Colon (tissue), 2 donors: ENCODE measurements at regions not wholly inside any gene's neighbourhood (a gene's known extent, or its start where the extent isn't known, plus 50 kb on each side); places are given as distances from the start of the nearest gene placed in this dataset.
"Not testable (repeated sequence)": the region's sequence is repeated elsewhere in the genome, so short reads cannot be mapped to it uniquely, and the experiment has no call there.

Source experiments
- FAIRE-seq: peaks from 2 replicates; lab custom pipeline; 2012; peaks lifted over from hg19 to GRCh38; lab: Jason Lieb, UNC
- donor health status: control.
- donor health status: control.

GRCh38 chr12:68387338-68387737 lies 55.2 kb upstream of the MDM1 start:
- FAIRE-seq, result no peak

- no peak for FAIRE-seq
These were observed 57.1 kb upstream of the MDM1 start for GRCh38 chr12:68389305-68389704.

GRCh38 chr12:68391937-68392336 lies 59.8 kb upstream of the MDM1 start:
- FAIRE-seq, result no peak

GRCh38 chr12:68392376-68392775 lies 60.2 kb upstream of the MDM1 start:
- no peak for FAIRE-seq

GRCh38 chr12:68393417-68393816 lies 61.3 kb upstream of the MDM1 start:
- no peak for FAIRE-seq

- no peak for FAIRE-seq
These were observed 65.5 kb upstream of the MDM1 start for GRCh38 chr12:68397566-68398158.

GRCh38 chr12:68398689-68399088 lies 66.5 kb upstream of the MDM1 start:
- FAIRE-seq, result not testable (repeated sequence)

- FAIRE-seq, result no peak
These were observed 68.2 kb upstream of the MDM1 start for GRCh38 chr12:68400226-68400829.

GRCh38 chr12:68402422-68402821 lies 70.3 kb upstream of the MDM1 start:
- no peak for FAIRE-seq

GRCh38 chr12:68403296-68403695 lies 71.1 kb upstream of the MDM1 start:
- FAIRE-seq, result no peak

- FAIRE-seq, result no peak
These were observed 71.5 kb upstream of the MDM1 start for GRCh38 chr12:68403711-68404110.

- FAIRE-seq, result peak; percentile 76
These were observed 73.2 kb upstream of the MDM1 start for GRCh38 chr12:68405343-68405781.

GRCh38 chr12:68406134-68406576 lies 74.0 kb upstream of the MDM1 start:
- no peak for FAIRE-seq

GRCh38 chr12:68406911-68407310 lies 74.7 kb upstream of the MDM1 start:
- FAIRE-seq, result no peak

- no peak for FAIRE-seq
These were observed 78.0 kb upstream of the MDM1 start for GRCh38 chr12:68410018-68410660.

- no peak for FAIRE-seq
These were observed 79.2 kb upstream of the MDM1 start for GRCh38 chr12:68411371-68411770.

GRCh38 chr12:68414988-68415387 lies 82.8 kb upstream of the MDM1 start:
- no peak for FAIRE-seq

GRCh38 chr12:68416350-68416749 lies 84.2 kb upstream of the MDM1 start:
- no peak for FAIRE-seq

GRCh38 chr12:68416826-68417225 lies 84.7 kb upstream of the MDM1 start:
- no peak for FAIRE-seq

GRCh38 chr12:68418137-68418460 lies 85.9 kb upstream of the MDM1 start:
- no peak for FAIRE-seq

GRCh38 chr12:68420225-68421010 lies 88.3 kb upstream of the MDM1 start:
- FAIRE-seq, result no peak

GRCh38 chr12:68422159-68422558 lies 90.0 kb upstream of the MDM1 start:
- no peak for FAIRE-seq

- no peak for FAIRE-seq
These were observed 90.9 kb upstream of the MDM1 start for GRCh38 chr12:68422956-68423574.
